ENCODE measurements at regions not wholly inside any gene's neighbourhood (a gene's known extent, or its start where the extent isn't known, plus 50 kb on each side); places are given as distances from the start of the nearest gene placed in this dataset.
A peak's percentile ranks its signal among the peaks of the same experiment; 100 is the strongest.

- Histone ChIP-seq H3K27ac (no peak overlapping the region), H3K36me3 (no peaks in the 10 kb centered on the region), H3K4me3 (no peak overlapping the region), H3K9me3 (ENCODE audit: low read depth) (no peaks in the 10 kb centered on the region), H3K27me3 (no peaks in the 10 kb centered on the region), H3K4me1 (ENCODE audit: low read depth) (no peaks in the 10 kb centered on the region)
- TF ChIP-seq, protein P1, sequence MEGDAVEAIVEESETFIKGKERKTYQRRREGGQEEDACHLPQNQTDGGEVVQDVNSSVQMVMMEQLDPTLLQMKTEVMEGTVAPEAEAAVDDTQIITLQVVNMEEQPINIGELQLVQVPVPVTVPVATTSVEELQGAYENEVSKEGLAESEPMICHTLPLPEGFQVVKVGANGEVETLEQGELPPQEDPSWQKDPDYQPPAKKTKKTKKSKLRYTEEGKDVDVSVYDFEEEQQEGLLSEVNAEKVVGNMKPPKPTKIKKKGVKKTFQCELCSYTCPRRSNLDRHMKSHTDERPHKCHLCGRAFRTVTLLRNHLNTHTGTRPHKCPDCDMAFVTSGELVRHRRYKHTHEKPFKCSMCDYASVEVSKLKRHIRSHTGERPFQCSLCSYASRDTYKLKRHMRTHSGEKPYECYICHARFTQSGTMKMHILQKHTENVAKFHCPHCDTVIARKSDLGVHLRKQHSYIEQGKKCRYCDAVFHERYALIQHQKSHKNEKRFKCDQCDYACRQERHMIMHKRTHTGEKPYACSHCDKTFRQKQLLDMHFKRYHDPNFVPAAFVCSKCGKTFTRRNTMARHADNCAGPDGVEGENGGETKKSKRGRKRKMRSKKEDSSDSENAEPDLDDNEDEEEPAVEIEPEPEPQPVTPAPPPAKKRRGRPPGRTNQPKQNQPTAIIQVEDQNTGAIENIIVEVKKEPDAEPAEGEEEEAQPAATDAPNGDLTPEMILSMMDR (IDR thresholded peaks at IDR 0.05; ENCODE audit: low read depth, low read length) = no peak
- DNase-seq (ENCODE audit: low read depth in 1 of 2, low spot score in 1 of 2) = no peak
Measured at GRCh38 chr2:58634653-58635370, 393.7 kb upstream of the FANCL start.

DNA sequence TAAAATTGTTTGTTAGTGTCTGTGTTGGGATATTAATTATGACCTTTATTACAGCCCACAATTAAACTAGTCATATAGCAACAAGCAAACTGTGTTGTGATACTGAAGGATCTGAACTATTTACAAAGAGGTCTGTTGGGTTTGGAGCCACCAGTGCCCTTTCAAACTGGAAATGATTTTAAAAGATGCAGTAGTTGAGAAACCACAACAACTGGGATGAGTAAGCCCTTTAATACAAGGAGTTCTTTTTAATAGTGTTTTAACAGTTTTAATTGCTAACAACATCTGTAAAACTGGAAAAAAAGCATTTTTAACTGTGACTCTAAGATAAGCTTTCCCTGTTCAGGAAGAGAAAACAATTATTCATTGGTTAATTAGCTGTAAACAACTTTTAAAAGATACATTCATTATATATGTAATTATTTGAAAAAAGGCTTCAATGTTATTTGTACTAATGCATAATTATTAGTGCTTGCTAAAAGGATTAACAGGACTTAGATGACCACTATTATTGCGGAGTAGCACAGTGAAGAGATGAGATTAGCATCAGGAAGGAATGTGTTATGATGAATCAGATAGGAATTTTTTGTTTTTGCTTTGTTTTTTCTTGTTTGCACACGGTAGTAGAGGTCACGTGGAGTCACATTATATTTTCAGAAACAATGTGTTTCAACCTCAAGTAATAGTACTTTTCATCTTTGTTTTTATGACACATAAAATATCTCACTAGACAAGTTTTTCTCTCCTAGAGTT is 392.7 kb upstream of the FANCL start:
- no peak overlapping the region for H3K27ac ChIP-seq
- no peaks in the 10 kb centered on the region for H3K9me3 ChIP-seq (ENCODE audit: low read depth)
- no peaks in the 10 kb centered on the region for H3K27me3 ChIP-seq
- DNase-seq (ENCODE audit: low read depth in 1 of 2, low spot score in 1 of 2) = peak in 1 of 2 donors; percentile 6
- no peaks in the 10 kb centered on the region for H3K36me3 ChIP-seq
- TF ChIP-seq, protein P1 (IDR thresholded peaks at IDR 0.05; ENCODE audit: low read depth, low read length) = no peak
- H3K4me3 ChIP-seq = no peak overlapping the region
- no peaks in the 10 kb centered on the region for H3K4me1 ChIP-seq (ENCODE audit: low read depth)

DNA sequence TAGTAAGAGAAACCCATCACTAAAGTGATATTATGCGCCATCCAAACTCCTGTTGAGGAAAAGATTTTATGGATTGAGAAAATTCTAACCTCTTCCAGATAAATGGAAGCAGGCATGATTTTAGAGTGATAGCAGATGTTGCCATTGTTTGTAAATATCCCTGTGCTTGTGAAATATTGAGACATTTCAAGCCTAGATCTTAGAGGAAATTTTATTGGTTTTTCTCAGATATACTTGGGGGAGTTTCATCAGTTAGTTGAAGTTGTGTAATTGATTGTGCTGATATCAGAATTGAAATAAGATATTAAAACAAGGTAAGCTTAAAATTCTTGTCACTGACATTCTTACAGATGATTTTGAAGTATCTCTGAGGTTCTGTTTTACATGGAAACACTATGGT is 390.9 kb upstream of the FANCL start:
- TF ChIP-seq, protein P1 (IDR thresholded peaks at IDR 0.05; ENCODE audit: low read depth, low read length) = no peak

DNA sequence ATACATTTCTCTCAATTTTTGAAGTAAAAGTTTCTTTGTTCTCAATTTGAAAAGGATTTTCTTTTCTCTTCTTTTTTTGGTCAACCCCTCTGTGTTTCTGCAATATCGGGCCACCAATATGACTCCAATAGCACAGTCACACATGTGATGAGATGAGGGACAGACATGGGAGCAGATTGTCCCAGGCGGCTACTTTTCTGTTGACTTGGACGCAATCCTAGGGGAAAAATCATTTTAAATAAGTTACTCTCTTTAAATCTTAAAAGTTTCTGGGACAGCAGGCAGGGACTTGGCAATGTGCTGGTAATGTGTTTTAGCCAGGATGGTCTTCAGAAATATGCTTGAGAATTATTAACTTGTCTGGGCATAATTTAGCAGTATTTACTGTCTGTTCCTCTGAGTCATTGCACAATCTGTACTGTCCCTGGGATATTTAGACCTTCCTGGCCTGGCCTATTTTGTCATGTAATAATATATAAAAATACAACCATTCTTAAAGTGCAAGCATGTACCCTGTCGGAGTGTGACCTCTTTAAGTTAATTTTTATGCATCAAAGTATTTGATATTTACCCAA is 388.5 kb upstream of the FANCL start:
- TF ChIP-seq, protein P1 (IDR thresholded peaks at IDR 0.05; ENCODE audit: low read depth, low read length) = no peak
- DNase-seq (ENCODE audit: low read depth in 1 of 2, low spot score in 1 of 2) = no peak
- no peak overlapping the region for H3K27ac ChIP-seq
- no peaks in the 10 kb centered on the region for H3K36me3 ChIP-seq
- no peak overlapping the region for H3K4me3 ChIP-seq
- no peaks in the 10 kb centered on the region for H3K27me3 ChIP-seq
- H3K9me3 ChIP-seq (ENCODE audit: low read depth) = no peaks in the 10 kb centered on the region
- no peaks in the 10 kb centered on the region for H3K4me1 ChIP-seq (ENCODE audit: low read depth)

More for the DNA sequence above, 390.9 kb upstream of the FANCL start:
- no peaks in the 10 kb centered on the region for H3K36me3 ChIP-seq
- H3K27ac ChIP-seq = no peak overlapping the region
- H3K4me3 ChIP-seq = no peak overlapping the region
- no peaks in the 10 kb centered on the region for H3K27me3 ChIP-seq
- H3K9me3 ChIP-seq (ENCODE audit: low read depth) = no peaks in the 10 kb centered on the region
- DNase-seq (ENCODE audit: low read depth in 1 of 2, low spot score in 1 of 2) = no peak
- no peaks in the 10 kb centered on the region for H3K4me1 ChIP-seq (ENCODE audit: low read depth)

- TF ChIP-seq, protein P1 (IDR thresholded peaks at IDR 0.05; ENCODE audit: low read depth, low read length) = no peak
- H3K9me3 ChIP-seq (ENCODE audit: low read depth) = no peaks in the 10 kb centered on the region
- no peak for DNase-seq (ENCODE audit: low read depth in 1 of 2, low spot score in 1 of 2)
- H3K36me3 ChIP-seq = no peaks in the 10 kb centered on the region
- no peak overlapping the region for H3K4me3 ChIP-seq
- H3K27ac ChIP-seq = no peak overlapping the region
- no peaks in the 10 kb centered on the region for H3K4me1 ChIP-seq (ENCODE audit: low read depth)
- H3K27me3 ChIP-seq = no peaks in the 10 kb centered on the region
Measured at GRCh38 chr2:58620896-58621295, 379.8 kb upstream of the FANCL start.
